Endothelial cell of umbilical vein (primary cell): ENCODE measurements at regions not wholly inside any gene's neighbourhood (a gene's known extent, or its start where the extent isn't known, plus 50 kb on each side); places are given as distances from the start of the nearest gene placed in this dataset.

Experiments
- BruUV-seq: library from RNA; stranded (reverse); fragments of 400-500 nt; replicated peaks from 2 replicates; lab custom pipeline; 2021; lab: Mats Ljungman, UMichigan
- CTCF ChIA-PET: fragments of 300-600, 350-600 bp; sonication (Branson Sonifier 250); formaldehyde crosslinking; loops from one replicate; lab custom pipeline; 2021; ENCODE audit warnings: antibody characterized with exemption, inconsistent platforms; lab: Charles Lee
- POLR2A ChIA-PET: fragments of 300-600, 350-600 bp; sonication (Branson Sonifier 250); formaldehyde crosslinking; loops from one replicate; lab custom pipeline; 2021; ENCODE audit warnings: antibody characterized with exemption, inconsistent platforms; lab: Charles Lee
- DNase-seq: peaks from one replicate; pipeline ENCODE4 v3.0.0-alpha.2; 2011; ENCODE audit warnings: low read depth, low spot score
- FAIRE-seq: peaks from 2 replicates; lab custom pipeline; 2011; peaks lifted over from hg19 to GRCh38; lab: Jason Lieb, UNC
- H2AFZ ChIP-seq: 2 replicates; pipeline ENCODE4 v1.6.0; 2012; ENCODE audit warnings: low read depth, low read length, control low read depth, inconsistent platforms
- H3K27ac ChIP-seq: 2 replicates; pipeline ENCODE4 v1.5.1; 2011; ENCODE audit warnings: low read depth, mild to moderate bottlenecking, control low read depth, low read length, moderate library complexity; ENCODE audit not compliant: insufficient read depth
- H3K27me3 ChIP-seq, 2 experiments: 2 replicates each; pipeline versions ENCODE4 v1.6.0 to v1.6.1; 2011; ENCODE audit warnings: low read length in 2 of 2, mixed read lengths in 1 of 2; ENCODE audit not compliant: control insufficient read depth in 2 of 2, insufficient read depth in 2 of 2
- H3K36me3 ChIP-seq, 2 experiments: 2 replicates in 1 of 2; 3 replicates in 1 of 2; pipeline ENCODE4 v1.5.1; 2011; ENCODE audit warnings: low read length in 2 of 2, mild to moderate bottlenecking in 1 of 2, moderate library complexity in 1 of 2; ENCODE audit not compliant: control insufficient read depth in 2 of 2, insufficient read depth in 2 of 2; ENCODE audit errors: extremely low read depth in 1 of 2
- H3K4me1 ChIP-seq: 3 replicates; pipeline ENCODE4 v1.5.1; 2011; ENCODE audit warnings: mild to moderate bottlenecking, low read length; ENCODE audit not compliant: control insufficient read depth, insufficient read depth; ENCODE audit errors: extremely low read depth
- H3K4me2 ChIP-seq: 2 replicates; pipeline ENCODE4 v1.6.1; 2011; ENCODE audit warnings: low read length, control low read depth, mixed read lengths; ENCODE audit not compliant: insufficient read depth
- H3K4me3 ChIP-seq, 3 experiments: fragments of 200-600 bp in 1 of 3; sonication (generic), shearing (Covaris generic) in 1 of 3; replicated peaks in 1 of 3; 2 replicates each; pipeline ENCODE4 v1.5.1; 2011 to 2016; ENCODE audit warnings: control low read depth in 3 of 3, low read length in 3 of 3, mild to moderate bottlenecking in 2 of 3, inconsistent platforms in 1 of 3, low read depth in 1 of 3, moderate library complexity in 1 of 3; ENCODE audit not compliant: insufficient read depth in 1 of 3
- H3K79me2 ChIP-seq: 2 replicates; pipeline ENCODE4 v1.6.0; 2012; ENCODE audit warnings: low read length, inconsistent platforms; ENCODE audit not compliant: control insufficient read depth, insufficient read depth
- H3K9ac ChIP-seq: replicated peaks from 2 replicates; pipeline ENCODE3; 2011; ENCODE audit warnings: low read length, control low read depth; ENCODE audit not compliant: insufficient read depth; ENCODE audit errors: extremely low read depth
- H3K9me1 ChIP-seq: replicated peaks from 3 replicates; pipeline ENCODE4 v1.6.0; 2011; ENCODE audit warnings: mild to moderate bottlenecking, low read length; ENCODE audit not compliant: control insufficient read depth, insufficient read depth; ENCODE audit errors: extremely low read depth
- H3K9me3 ChIP-seq: replicated peaks from 2 replicates; pipeline ENCODE4 v1.5.1; 2012; ENCODE audit warnings: low read length, inconsistent platforms; ENCODE audit not compliant: control insufficient read depth, insufficient read depth
- H4K20me1 ChIP-seq: replicated peaks from 2 replicates; pipeline ENCODE3; 2011; ENCODE audit warnings: mild to moderate bottlenecking, low read length; ENCODE audit not compliant: control insufficient read depth, insufficient read depth; ENCODE audit errors: extremely low read depth
- CTCF ChIP-seq, 2 donors: IDR thresholded peaks; 1 replicate in 1 of 2; 2 replicates in 1 of 2; pipeline ENCODE4 v1.5.1; 2011; ENCODE audit warnings: low read length in 2 of 2, mild to moderate bottlenecking in 2 of 2, moderate library complexity in 2 of 2, control low read depth in 1 of 2, inconsistent platforms in 1 of 2, low read depth in 1 of 2; ENCODE audit not compliant: insufficient read depth in 1 of 2; ENCODE audit errors: extremely low read depth in 1 of 2
- EZH2 ChIP-seq: IDR thresholded peaks from 2 replicates; pipeline ENCODE4 v1.6.1; 2012; ENCODE audit warnings: borderline replicate concordance, low read depth, mild to moderate bottlenecking, moderate library complexity, low read length, inconsistent platforms; ENCODE audit not compliant: severe bottlenecking
- FOS ChIP-seq: IDR thresholded peaks from 2 replicates; pipeline ENCODE4 v1.6.1; 2011; ENCODE audit warnings: mild to moderate bottlenecking, low read length, moderate library complexity, borderline replicate concordance; ENCODE audit not compliant: insufficient read depth
- GATA2 ChIP-seq: IDR thresholded peaks from 2 replicates; pipeline ENCODE4 v1.7.0; 2011; ENCODE audit warnings: low read depth, mild to moderate bottlenecking, moderate library complexity, mixed read lengths, low read length; ENCODE audit not compliant: insufficient read length, insufficient read depth
- JUN ChIP-seq: IDR thresholded peaks from 2 replicates; pipeline ENCODE4 v1.6.1; 2011; ENCODE audit warnings: borderline replicate concordance, low read depth; ENCODE audit not compliant: insufficient read length, insufficient read depth
- MAX ChIP-seq: IDR thresholded peaks from 2 replicates; pipeline ENCODE4 v1.6.1; 2011; ENCODE audit not compliant: insufficient read depth, insufficient read length
- MYC ChIP-seq: IDR thresholded peaks from one replicate; pipeline ENCODE4 v1.6.1; 2011; ENCODE audit warnings: mild to moderate bottlenecking, low read depth, low read length
- POLR2A ChIP-seq: IDR thresholded peaks from 2 replicates; pipeline ENCODE4 v1.6.1; 2012; ENCODE audit warnings: low read depth, mild to moderate bottlenecking, control low read depth, low read length
- POLR2AphosphoS5 ChIP-seq: IDR thresholded peaks from 2 replicates; pipeline ENCODE4 v1.6.1; 2012; ENCODE audit warnings: low read depth, mild to moderate bottlenecking, control low read depth, low read length, moderate library complexity; ENCODE audit not compliant: insufficient read depth
- dilution Hi-C: fragments of 300-500 bp; cut with MboI; formaldehyde crosslinking; loops from one replicate; pipeline ENCODE4 v1.15.0; 2019; ENCODE audit warnings: low sequenced_read_pairs; ENCODE audit not compliant: extremely low pct_ligation_motif_present
- intact Hi-C: fragments of 100-400 bp; cut with micrococcal nuclease; formaldehyde crosslinking; loops from one replicate; pipeline ENCODE4 v1.10.0; 2022

- no peaks in the 10 kb centered on the region for H3K9me3 ChIP-seq
- dilution Hi-C loops = no loop called here
- no peak for TF ChIP-seq FOS
- no peak for TF ChIP-seq JUN
- no peak for TF ChIP-seq CTCF (IDR thresholded peaks at IDR 0.05; ENCODE audit: extremely low read depth in 1 of 2, insufficient read depth in 1 of 2, low read depth in 1 of 2, low read length in 2 of 2)
- no peak for TF ChIP-seq GATA2
- TF ChIP-seq EZH2 = no peak
- TF ChIP-seq MAX = no peak
- no peak for TF ChIP-seq POLR2A
- no peak for TF ChIP-seq POLR2AphosphoS5
- no peak for TF ChIP-seq MYC
Observed at GRCh38 chr5:63118221-63118620, 539.6 kb downstream of the LRRC70 start.

More at GRCh38 chr5:63118221-63118620, 539.6 kb downstream of the LRRC70 start:
- intact Hi-C loops = no loop called here
- Histone ChIP-seq H3K9ac (no peak overlapping the region), H3K79me2 (no peaks in the 10 kb centered on the region), H3K27me3 (no peaks in the 10 kb centered on the region), H3K4me1 (no peaks in the 10 kb centered on the region), H3K36me3 (no peaks in the 10 kb centered on the region), H3K4me2 (no peak overlapping the region), H3K9me1 (no peaks in the 10 kb centered on the region), H3K27ac (no peak overlapping the region), H4K20me1 (no peaks in the 10 kb centered on the region), H2AFZ (no peak overlapping the region), H3K4me3 (no peak overlapping the region)
- FAIRE-seq (no peak), DNase-seq (no peak)
- BruUV-seq = no TSS peak
- ChIA-PET CTCF (no interaction called here), POLR2A (no interaction called here)
